ES-I3 (cell line): ENCODE measurements at regions not wholly inside any gene's neighbourhood (a gene's known extent, or its start where the extent isn't known, plus 50 kb on each side); places are given as distances from the start of the nearest gene placed in this dataset.
"Not testable (repeated sequence)": the region's sequence is repeated elsewhere in the genome, so short reads cannot be mapped to it uniquely, and the experiment has no call there.

ENCODE experiments used
- H3K36me3 ChIP-seq: 2 replicates; pipeline ENCODE4 v1.6.1; 2013; ENCODE audit warnings: mild to moderate bottlenecking, low read length, control low read depth, moderate library complexity; ENCODE audit not compliant: insufficient read depth
- H3K4me1 ChIP-seq: 2 replicates; pipeline ENCODE4 v1.6.1; 2013; ENCODE audit warnings: mild to moderate bottlenecking, control low read depth, low read length; ENCODE audit not compliant: insufficient read depth
- H3K9ac ChIP-seq: 2 replicates; pipeline ENCODE4 v1.6.1; 2013; ENCODE audit warnings: low read depth, mild to moderate bottlenecking, low read length, moderate library complexity
- H3K9me3 ChIP-seq: 2 replicates; pipeline ENCODE4 v1.6.1; 2013; ENCODE audit warnings: mild to moderate bottlenecking, low read length, moderate library complexity; ENCODE audit not compliant: control insufficient read depth, insufficient read depth

DNA sequence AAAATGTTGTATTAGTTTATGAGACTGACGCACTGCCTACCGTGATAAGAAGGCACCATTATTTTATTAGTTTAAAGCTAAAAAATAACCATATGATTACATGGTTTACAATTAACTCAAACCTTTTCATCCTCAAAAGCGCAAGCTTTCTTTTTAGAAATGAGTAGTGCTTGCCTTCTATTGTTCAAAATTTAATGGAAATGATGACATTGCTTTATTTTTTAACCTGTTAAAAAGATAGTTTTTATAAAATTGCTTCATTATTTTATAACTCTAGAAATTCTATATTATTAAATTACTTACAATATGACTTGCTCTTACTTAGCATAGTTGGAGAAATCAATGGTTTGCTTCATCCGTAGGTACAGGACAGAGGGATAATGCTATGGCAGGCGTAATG lies 78.7 kb upstream of the HDDC2 start:
- no peaks in the 10 kb centered on the region for H3K9me3 ChIP-seq
- no peaks in the 10 kb centered on the region for H3K36me3 ChIP-seq
- peaks cover 5% of the 10 kb centered on the region for H3K4me1 ChIP-seq
- H3K9ac ChIP-seq, result no peak overlapping the region

DNA sequence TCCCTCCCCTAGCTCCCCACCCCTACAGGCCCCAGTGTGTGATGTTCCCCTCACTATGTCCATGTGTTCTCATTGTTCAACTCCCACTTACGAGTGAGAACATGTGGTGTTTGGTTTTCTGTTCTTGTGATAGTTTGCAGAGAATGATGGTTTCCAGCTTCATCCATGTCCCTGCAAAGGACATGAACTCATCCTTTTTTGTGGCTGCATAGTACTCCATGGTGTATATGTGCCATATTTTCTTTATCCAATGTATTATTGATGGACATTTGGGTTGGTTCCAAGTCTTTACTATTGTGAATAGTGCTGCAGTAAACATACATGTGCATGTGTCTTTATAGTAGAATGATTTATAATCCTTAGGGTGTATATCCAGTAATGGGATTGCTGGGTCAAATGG lies 84.6 kb upstream of the HDDC2 start:
- H3K4me1 ChIP-seq, H3K9me3 ChIP-seq, H3K36me3 ChIP-seq, H3K9ac ChIP-seq: not testable (repeated sequence)

DNA sequence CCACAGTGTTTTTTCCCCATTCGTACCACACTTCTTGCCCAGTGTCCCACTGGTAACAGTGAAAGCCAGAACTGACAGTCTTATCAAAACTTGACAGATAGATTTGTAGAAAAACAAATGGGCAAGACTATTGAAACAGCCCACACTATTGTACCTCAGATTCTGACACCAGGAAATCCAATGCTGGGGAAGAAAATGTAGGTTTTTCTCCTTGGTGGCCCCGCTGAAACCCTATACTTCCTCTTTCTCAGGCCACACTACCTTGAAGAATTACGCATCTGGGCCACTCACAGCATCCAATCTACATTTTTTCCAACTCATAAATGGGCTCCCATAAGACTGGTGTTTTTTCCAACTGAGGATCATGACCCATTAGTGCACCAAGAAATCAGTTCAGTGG lies 90.9 kb upstream of the HDDC2 start:
- Histone ChIP-seq H3K9ac (no peak overlapping the region), H3K9me3 (peaks cover 4% of the 10 kb centered on the region; the same call in 1 of the 2 replicates)

DNA sequence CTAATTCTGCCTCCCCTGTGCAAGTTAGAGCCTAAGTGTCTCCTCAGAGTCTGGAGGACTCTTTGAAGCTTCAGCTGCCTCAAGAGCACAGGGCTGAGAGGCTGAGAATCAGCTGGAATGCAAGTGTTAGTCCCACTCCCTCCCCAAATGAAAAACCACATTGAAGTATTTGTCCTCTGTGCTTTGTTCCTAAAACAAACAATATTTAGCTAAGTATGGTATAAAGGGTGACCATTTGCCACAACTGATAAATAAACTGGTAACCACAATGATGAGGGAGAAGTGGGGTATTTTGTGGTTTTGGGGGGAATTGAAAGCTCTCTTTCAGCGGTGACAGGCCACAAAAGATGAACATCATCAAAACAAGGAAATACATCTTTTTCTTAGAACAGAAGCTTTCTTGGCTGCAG lies 91.7 kb upstream of the HDDC2 start:
- no peak overlapping the region for H3K9ac ChIP-seq
- H3K36me3 ChIP-seq, result no peaks in the 10 kb centered on the region
- H3K4me1 ChIP-seq, result peaks cover 7% of the 10 kb centered on the region; the same call in 1 of the 2 replicates
- peaks cover 4% of the 10 kb centered on the region; the same call in 1 of the 2 replicates for H3K9me3 ChIP-seq

More for the DNA sequence above, 90.9 kb upstream of the HDDC2 start:
- peaks cover 7% of the 10 kb centered on the region; the same call in 1 of the 2 replicates for H3K4me1 ChIP-seq
- H3K36me3 ChIP-seq, result no peaks in the 10 kb centered on the region

DNA sequence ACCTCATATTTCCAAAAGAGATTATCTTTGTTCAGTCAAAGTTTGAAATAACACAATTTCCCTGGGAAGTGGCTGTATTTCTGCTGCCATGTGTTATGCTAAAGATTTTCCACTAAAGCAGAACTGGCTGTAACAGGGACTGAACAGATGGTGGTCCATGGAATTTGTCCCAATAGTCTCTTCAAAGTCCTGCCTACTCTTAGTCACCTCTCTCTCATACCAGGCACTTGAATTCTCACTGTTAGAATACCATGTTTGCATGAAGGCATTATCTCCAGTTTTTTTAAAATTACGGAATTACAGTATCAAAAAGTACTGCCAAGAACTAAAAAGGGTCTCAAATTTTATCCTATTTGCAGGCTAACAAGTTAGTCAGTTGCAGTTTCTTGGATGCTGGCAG lies 105.0 kb upstream of the HDDC2 start:
- Histone ChIP-seq H3K4me1 (no peaks in the 10 kb centered on the region), H3K9ac (no peak overlapping the region), H3K9me3 (peaks cover 7% of the 10 kb centered on the region), H3K36me3 (no peaks in the 10 kb centered on the region)

DNA sequence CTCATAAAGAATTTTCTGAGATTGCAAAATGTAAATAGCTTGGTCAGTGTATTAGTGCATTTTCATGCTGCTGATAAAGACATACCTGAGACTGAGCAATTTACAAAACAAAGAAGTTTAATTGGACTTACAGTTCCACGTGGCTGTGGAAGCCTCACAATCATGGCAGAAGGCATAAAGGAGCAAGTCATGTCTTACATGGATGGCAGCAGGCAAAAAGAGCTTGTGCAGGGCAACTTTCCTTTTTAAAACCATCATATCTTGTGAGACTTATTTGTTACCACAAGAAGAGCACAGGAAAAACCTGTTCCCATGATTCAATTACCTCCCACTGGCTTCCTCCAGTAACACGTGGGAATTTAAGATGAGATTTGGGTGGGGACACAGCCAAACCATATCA lies 112.7 kb upstream of the HDDC2 start:
- no peaks in the 10 kb centered on the region for H3K9me3 ChIP-seq
- H3K4me1 ChIP-seq, result no peaks in the 10 kb centered on the region
- no peaks in the 10 kb centered on the region for H3K36me3 ChIP-seq
- H3K9ac ChIP-seq, result no peak overlapping the region

DNA sequence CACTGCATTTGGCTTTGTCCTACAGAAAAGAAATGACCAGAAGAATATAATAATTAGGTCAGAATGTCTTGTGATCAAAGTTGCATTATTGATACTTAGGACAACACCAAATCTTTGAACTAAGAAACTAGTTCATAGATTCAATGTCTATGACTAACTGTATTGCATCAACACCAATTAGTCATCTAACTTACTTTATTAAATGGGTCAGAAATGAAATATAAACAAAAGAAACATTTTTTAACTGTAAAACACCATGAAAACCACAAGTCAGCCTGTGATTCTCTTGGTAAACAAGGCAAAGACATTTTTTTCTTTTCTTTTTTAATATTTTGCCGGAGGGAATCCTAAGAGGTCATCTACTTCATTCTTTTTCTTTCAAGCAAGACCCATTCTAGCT lies 114.1 kb upstream of the HDDC2 start:
- Histone ChIP-seq H3K4me1 (peaks cover 2% of the 10 kb centered on the region), H3K9ac (no peak overlapping the region), H3K36me3 (no peaks in the 10 kb centered on the region), H3K9me3 (no peaks in the 10 kb centered on the region)

DNA sequence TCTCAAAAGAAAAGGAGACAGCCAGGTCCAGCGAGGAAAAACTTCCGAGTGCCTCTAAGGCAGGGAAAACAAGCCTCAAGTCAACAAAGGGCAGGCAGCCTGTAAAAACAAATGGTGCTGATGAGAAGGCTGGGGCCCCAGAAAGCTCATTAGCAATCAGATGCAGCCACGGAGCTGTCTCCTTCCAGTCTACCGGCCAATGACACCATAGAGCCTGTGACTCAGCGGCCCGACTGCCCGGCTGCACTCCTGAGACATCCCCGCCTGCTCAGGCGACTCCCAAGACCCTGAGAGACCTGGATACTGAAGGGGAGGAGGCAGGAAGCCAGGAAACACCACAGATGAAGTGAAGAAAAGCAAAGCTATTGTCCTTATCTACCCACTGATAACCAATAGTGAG lies 120.1 kb upstream of the HDDC2 start:
- Histone ChIP-seq H3K4me1 (peaks cover 13% of the 10 kb centered on the region), H3K36me3 (no peaks in the 10 kb centered on the region), H3K9ac (peak overlapping the region; percentile 30; the same call in 1 of the 2 replicates), H3K9me3 (no peaks in the 10 kb centered on the region)

DNA sequence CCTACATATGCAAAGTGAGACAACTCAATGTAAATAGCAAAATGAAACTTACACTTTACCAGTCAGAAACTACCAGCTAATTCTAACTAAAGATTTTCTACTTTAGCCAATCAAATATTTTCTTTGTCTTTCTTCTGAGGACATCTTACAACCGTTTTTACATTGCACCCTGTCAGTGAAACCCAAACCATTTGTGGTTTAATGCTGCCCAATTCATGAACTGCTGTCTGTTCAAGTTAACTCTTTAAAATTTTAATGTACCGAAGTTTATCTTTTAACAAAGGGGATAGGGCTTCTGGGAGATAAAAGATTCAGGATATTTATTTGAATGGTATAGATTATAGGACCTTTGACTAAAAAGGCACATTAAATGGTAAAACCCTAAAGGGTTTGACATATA lies 121.3 kb upstream of the HDDC2 start:
- peaks cover 13% of the 10 kb centered on the region for H3K4me1 ChIP-seq
- H3K36me3 ChIP-seq, result no peaks in the 10 kb centered on the region
- no peaks in the 10 kb centered on the region for H3K9me3 ChIP-seq
- no peak overlapping the region for H3K9ac ChIP-seq

DNA sequence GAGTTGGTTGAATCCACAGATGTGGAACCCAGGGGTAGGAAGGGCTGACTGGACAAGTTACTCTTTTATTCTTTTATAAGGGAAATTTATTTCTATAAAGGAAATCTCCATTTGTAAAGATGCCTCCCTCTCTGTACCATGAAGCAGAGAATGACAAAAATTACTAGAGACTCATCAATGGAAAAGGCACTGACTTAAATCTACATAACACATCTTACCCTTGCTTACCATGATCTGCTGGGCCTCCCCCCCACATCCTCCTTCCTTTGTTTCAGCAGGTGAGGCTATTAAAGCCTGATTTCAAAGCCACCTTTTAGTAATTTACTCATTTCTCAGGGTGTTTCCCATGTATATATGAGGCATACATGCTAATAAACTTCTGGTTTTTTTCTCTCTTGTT lies 130.2 kb upstream of the HDDC2 start:
- H3K36me3 ChIP-seq, result no peaks in the 10 kb centered on the region
- H3K4me1 ChIP-seq, result peaks cover 31% of the 10 kb centered on the region
- H3K9me3 ChIP-seq, result no peaks in the 10 kb centered on the region
- H3K9ac ChIP-seq, result no peak overlapping the region

DNA sequence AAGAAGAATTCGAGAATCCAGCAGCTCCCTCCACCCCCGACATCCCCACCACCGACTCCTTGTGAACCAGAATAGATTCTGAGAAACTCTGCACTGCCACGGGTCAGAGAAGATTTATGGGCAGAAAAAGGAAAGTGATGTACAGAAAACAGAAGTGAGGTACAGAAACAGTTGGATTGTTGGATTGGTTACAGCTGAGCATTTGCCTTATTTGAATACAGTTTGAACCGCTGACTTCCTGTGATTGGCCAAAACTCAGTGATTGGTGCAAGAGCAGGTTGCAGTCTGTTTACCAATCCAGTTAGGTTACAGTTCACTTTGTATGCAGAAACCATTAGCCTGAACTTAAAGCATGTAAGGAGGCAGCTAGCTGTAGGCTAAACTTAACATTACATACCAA lies 131.2 kb upstream of the HDDC2 start:
- Histone ChIP-seq H3K36me3 (no peaks in the 10 kb centered on the region), H3K9me3 (no peaks in the 10 kb centered on the region), H3K9ac (no peak overlapping the region), H3K4me1 (peaks cover 31% of the 10 kb centered on the region)

DNA sequence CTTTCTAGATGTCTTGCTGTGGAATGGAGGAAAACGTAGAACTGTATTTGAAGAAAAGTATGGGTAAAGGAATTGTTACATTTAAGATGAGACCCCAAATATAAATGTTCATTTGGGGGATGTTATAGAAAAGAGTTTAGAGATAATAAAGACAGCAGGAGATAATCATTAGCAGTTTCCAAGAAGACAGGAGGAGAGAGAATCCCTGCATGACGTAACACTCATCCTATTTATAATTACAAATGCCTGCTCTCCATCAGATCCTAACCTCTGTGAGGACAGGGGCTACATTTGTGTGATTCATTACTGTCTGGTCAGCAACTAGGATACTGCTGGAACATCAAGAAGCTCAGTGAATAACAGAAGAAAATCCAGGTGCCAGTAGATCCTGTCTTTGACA lies 133.0 kb upstream of the HDDC2 start:
- H3K36me3 ChIP-seq, result no peaks in the 10 kb centered on the region
- H3K4me1 ChIP-seq, result peaks cover 31% of the 10 kb centered on the region
- no peaks in the 10 kb centered on the region for H3K9me3 ChIP-seq
- no peak overlapping the region for H3K9ac ChIP-seq

DNA sequence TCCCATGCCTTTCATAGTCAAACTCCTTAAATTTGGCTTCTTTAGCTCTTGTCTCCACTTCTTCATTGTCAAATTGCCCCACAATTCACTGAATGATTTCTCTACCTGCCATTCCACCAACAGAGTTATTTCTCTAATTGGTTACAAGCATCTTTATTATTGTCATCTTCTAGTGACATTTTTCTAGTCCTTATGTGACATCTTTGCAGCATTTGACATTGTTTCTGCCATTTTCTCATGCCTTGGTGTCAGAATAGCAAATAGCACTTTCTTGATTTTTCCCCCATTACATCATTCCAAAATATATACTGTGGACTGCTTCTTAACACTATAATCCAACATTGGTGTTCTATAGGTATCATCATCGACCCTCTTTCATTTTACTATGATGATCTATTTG lies 137.7 kb upstream of the HDDC2 start:
- H3K9me3 ChIP-seq, result no peaks in the 10 kb centered on the region
- no peaks in the 10 kb centered on the region for H3K36me3 ChIP-seq
- no peaks in the 10 kb centered on the region for H3K4me1 ChIP-seq
- H3K9ac ChIP-seq, result no peak overlapping the region

DNA sequence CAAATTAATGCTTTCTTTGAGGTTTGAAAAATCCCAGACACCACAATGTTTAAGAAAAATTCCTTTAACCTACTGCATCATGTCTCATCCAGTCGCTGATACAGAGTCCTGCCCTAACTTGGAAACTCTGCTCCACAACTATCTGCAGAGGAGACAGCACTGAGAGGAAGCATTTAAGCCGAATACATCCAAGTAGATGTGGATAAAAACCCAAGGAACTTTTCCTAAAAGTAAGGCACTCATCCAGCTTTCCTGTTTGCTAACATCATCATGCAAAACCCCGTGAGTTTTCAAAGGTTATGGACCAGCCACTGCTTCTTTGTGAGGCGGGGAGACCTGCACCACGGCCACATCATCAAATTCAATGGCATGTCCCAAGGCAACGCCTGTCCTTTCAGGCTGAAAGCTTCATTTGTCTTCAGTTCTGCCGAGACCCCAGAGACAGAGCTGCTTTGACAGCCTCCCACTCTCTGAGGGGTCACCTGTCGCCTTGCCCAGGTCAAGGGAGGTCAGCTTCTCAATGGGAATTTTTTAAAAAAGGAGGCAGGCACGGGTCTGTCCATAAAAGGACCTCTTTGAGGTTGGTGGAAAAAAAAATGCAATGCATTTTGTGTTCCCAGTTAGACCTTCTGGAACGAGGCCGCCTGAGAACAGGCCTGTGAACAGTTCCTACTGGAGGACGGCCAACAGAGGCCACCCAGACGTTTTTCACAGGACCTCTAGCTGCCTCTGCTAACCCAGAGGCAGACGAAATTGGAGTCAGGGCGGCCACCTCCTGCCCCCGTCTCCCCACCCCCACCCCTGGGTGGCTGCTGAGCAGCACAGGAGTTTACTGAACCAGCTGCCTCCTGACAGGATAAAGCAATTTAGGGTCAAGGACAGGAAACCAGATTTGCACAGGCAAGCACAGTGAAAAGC lies 142.5 kb upstream of the HDDC2 start:
- Histone ChIP-seq H3K9me3 (no peaks in the 10 kb centered on the region), H3K36me3 (no peaks in the 10 kb centered on the region), H3K4me1 (no peaks in the 10 kb centered on the region), H3K9ac (no peak overlapping the region)

DNA sequence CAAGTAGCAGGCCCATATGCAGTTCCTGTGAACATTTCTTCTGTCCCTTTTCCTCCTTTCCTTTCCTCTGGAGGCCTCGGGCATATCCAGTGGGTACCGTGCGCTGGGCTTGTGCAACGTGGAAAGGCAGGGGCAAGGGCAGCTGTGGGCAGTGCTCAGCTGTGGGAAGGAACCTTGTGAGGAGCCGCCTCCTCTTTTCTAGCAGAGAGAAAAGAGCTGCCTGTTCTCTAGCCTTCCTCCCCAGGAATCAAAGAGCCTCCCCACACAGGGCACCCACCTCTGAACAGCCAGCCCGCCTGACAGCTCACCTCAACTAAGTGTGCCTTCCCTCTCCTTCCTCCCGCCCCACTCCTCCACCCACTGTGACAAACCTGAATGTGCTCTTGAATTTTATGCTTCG lies 143.3 kb upstream of the HDDC2 start:
- Histone ChIP-seq H3K36me3 (no peaks in the 10 kb centered on the region), H3K4me1 (no peaks in the 10 kb centered on the region), H3K9me3 (peaks cover 6% of the 10 kb centered on the region; the same call in 1 of the 2 replicates), H3K9ac (no peak overlapping the region)
